HepG2 (cell line): ENCODE measurements at regions not wholly inside any gene's neighbourhood (a gene's known extent, or its start where the extent isn't known, plus 50 kb on each side); places are given as distances from the start of the nearest gene placed in this dataset.

Experiments used
- CTCF ChIP-seq: sonication (generic); formaldehyde crosslinking; IDR thresholded peaks from 2 replicates; pipeline ENCODE4 v1.5.0; 2020; ENCODE audit warnings: mild to moderate bottlenecking, missing genetic modification reagents, moderate library complexity
- GTF2F1 ChIP-seq: fragments of 150-350 bp; IDR thresholded peaks from 2 replicates; pipeline ENCODE4 v1.6.1; 2014; ENCODE audit warnings: low read length
- HNRNPLL ChIP-seq: fragments of 200-400 bp; formaldehyde crosslinking; IDR thresholded peaks from 2 replicates; pipeline ENCODE4 v1.6.1; 2017; ENCODE audit warnings: mild to moderate bottlenecking, low read depth, low read length; ENCODE audit not compliant: poor library complexity, severe bottlenecking
- RXRB ChIP-seq: IDR thresholded peaks from 2 replicates; pipeline ENCODE4 v1.6.1; 2016; ENCODE audit warnings: borderline replicate concordance, missing genetic modification reagents, missing compliant biosample characterization
- TSC22D2 ChIP-seq: sonication (generic); formaldehyde crosslinking; IDR thresholded peaks from 2 replicates; pipeline ENCODE4 v1.5.1; 2020; ENCODE audit warnings: missing genetic modification reagents, mild to moderate bottlenecking, borderline replicate concordance
- ZNF451 ChIP-seq: sonication (generic); formaldehyde crosslinking; IDR thresholded peaks from 2 replicates; pipeline ENCODE4 v1.5.0; 2020; ENCODE audit warnings: mild to moderate bottlenecking, missing genetic modification reagents
- ZNF530 ChIP-seq: sonication (generic); formaldehyde crosslinking; IDR thresholded peaks from 2 replicates; pipeline ENCODE4 v1.5.0; 2020; ENCODE audit warnings: low read depth, mild to moderate bottlenecking, missing genetic modification reagents

- TF ChIP-seq CTCF (CRISPR knock-in tag) (no peak), RXRB (no peak), TSC22D2 (CRISPR knock-in tag) (no peak), HNRNPLL (no peak), ZNF451 (CRISPR knock-in tag) (no peak), GTF2F1 (no peak), ZNF530 (CRISPR knock-in tag) (no peak)
Measured at GRCh38 chr16:63789603-63790002, 1332.3 kb downstream of the CDH11 start.
